ENCODE measurements at regions not wholly inside any gene's neighbourhood (a gene's known extent, or its start where the extent isn't known, plus 50 kb on each side); places are given as distances from the start of the nearest gene placed in this dataset.

GRCh38 chr16:52624891-52625290 lies 77.9 kb upstream of the TOX3 start:
- TF ChIP-seq REST (IDR thresholded peaks at IDR 0.05; ENCODE audit: low read depth) (no peak), POLR2AphosphoS5 (IDR thresholded peaks at IDR 0.05; ENCODE audit: low read depth, low read length) (no peak), ATF3 (IDR thresholded peaks at IDR 0.05) (no peak), EZH2 (IDR thresholded peaks at IDR 0.05) (no peak), CTCF (IDR thresholded peaks at IDR 0.05 in 2 of 3, conservative IDR thresholded peaks at IDR 0.05 in 1 of 3; ENCODE audit: borderline replicate concordance in 1 of 3, insufficient read depth in 1 of 3, low read depth in 2 of 3, low read length in 2 of 3) (no peak), POLR2A (IDR thresholded peaks at IDR 0.05; ENCODE audit: borderline replicate concordance, extremely low read depth, insufficient read depth, insufficient read length) (no peak), EZH2phosphoT487 (IDR thresholded peaks at IDR 0.05; ENCODE audit: borderline replicate concordance) (no peak), ZNF274 (IDR thresholded peaks at IDR 0.05; ENCODE audit: low read depth, low read length) (no peak), TCF7L2 (IDR thresholded peaks at IDR 0.05; ENCODE audit: borderline replicate concordance, extremely low read depth, insufficient read depth, insufficient read length) (no peak), SP1 (IDR thresholded peaks at IDR 0.05; ENCODE audit: low read depth) (no peak), RAD21 (IDR thresholded peaks at IDR 0.05; ENCODE audit: low read depth) (no peak), SRF (IDR thresholded peaks at IDR 0.05; ENCODE audit: low read depth) (no peak), EGR1 (IDR thresholded peaks at IDR 0.05; ENCODE audit: low read depth) (no peak), SIN3A (IDR thresholded peaks at IDR 0.05; ENCODE audit: low read depth) (no peak)

Data from HCT116 (cell line).